Spleen (tissue), 7 donors: ENCODE measurements at regions not wholly inside any gene's neighbourhood (a gene's known extent, or its start where the extent isn't known, plus 50 kb on each side); places are given as distances from the start of the nearest gene placed in this dataset.

Source experiments
- POLR2AphosphoS5 ChIP-seq, 3 donors: sonication (generic); formaldehyde crosslinking; IDR thresholded peaks; one replicate each; pipeline ENCODE4 v1.5.1; 2017; ENCODE audit warnings: antibody characterized with exemption in 3 of 3
- TF ChIP-seq, protein P1 (sequence below), 11 experiments: fragments of 200-600 bp in 7 of 11; fragments of 450-650 bp in 4 of 11; sonication (generic) in 4 of 11; IDR thresholded peaks in 8 of 11; conservative IDR thresholded peaks in 3 of 11; 1 replicate in 7 of 11; 2 replicates in 4 of 11; pipeline versions ENCODE4 v1.4.0 to v1.8.0; 2016 to 2021; ENCODE audit warnings: antibody characterized with exemption in 11 of 11, inconsistent platforms in 4 of 11, mild to moderate bottlenecking in 1 of 11
- donor health status: DM: no; HTN: no; CAD: no; lungs with moderate emphysema.
- donor health status: DM: no; HTN: no; CAD: no.
- donor health status: DM: no; HTN: no; CAD: no.

DNA sequence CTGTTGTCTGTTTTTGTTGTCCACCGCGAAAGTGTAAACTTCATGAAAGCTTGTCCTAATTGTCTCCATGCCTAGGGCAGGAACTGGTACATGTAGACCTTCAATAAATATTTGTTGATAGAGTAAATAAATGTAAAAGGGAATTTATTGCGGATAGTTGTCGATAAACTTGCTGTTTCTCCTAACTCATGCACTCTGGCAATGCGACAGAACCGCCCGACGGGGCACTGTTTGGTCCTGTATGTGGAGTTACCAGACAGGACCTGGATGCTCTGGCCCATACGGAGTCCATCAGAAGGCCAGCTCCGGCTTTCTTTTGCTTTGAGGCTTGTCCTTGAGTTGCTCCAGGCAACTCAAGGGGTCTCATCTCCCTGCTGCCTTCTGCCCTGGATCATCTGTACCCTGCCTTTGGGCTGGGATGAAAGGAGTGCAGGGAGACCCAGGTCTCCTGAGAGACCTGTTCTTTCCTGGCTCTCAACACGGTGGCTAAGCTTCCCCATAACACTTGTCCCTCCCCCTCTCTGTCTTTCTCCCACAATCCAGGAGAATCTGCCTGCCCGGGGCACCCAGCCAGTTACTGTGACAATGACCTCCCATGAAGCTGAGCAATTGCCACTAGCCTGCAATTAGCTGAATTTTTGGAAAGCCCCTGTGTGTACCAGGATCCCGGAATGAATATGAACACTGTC is 149.5 kb upstream of the PTCH1 start:
- TF ChIP-seq POLR2AphosphoS5 (IDR thresholded peaks at IDR 0.05): no peak
- TF ChIP-seq, protein P1, sequence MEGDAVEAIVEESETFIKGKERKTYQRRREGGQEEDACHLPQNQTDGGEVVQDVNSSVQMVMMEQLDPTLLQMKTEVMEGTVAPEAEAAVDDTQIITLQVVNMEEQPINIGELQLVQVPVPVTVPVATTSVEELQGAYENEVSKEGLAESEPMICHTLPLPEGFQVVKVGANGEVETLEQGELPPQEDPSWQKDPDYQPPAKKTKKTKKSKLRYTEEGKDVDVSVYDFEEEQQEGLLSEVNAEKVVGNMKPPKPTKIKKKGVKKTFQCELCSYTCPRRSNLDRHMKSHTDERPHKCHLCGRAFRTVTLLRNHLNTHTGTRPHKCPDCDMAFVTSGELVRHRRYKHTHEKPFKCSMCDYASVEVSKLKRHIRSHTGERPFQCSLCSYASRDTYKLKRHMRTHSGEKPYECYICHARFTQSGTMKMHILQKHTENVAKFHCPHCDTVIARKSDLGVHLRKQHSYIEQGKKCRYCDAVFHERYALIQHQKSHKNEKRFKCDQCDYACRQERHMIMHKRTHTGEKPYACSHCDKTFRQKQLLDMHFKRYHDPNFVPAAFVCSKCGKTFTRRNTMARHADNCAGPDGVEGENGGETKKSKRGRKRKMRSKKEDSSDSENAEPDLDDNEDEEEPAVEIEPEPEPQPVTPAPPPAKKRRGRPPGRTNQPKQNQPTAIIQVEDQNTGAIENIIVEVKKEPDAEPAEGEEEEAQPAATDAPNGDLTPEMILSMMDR (IDR thresholded peaks at IDR 0.05 in 8 of 11, conservative IDR thresholded peaks at IDR 0.05 in 3 of 11): no peak
